ENCODE measurements at regions not wholly inside any gene's neighbourhood (a gene's known extent, or its start where the extent isn't known, plus 50 kb on each side); places are given as distances from the start of the nearest gene placed in this dataset.

GRCh38 chr5:98419825-98420224 is 353.6 kb upstream of the RGMB start:
- H3K4me3 ChIP-seq (IDR thresholded peaks at IDR 0.05; ENCODE audit: insufficient read depth, low read depth, low read length) = no peak overlapping the region
- TF ChIP-seq, protein P1, sequence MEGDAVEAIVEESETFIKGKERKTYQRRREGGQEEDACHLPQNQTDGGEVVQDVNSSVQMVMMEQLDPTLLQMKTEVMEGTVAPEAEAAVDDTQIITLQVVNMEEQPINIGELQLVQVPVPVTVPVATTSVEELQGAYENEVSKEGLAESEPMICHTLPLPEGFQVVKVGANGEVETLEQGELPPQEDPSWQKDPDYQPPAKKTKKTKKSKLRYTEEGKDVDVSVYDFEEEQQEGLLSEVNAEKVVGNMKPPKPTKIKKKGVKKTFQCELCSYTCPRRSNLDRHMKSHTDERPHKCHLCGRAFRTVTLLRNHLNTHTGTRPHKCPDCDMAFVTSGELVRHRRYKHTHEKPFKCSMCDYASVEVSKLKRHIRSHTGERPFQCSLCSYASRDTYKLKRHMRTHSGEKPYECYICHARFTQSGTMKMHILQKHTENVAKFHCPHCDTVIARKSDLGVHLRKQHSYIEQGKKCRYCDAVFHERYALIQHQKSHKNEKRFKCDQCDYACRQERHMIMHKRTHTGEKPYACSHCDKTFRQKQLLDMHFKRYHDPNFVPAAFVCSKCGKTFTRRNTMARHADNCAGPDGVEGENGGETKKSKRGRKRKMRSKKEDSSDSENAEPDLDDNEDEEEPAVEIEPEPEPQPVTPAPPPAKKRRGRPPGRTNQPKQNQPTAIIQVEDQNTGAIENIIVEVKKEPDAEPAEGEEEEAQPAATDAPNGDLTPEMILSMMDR (conservative IDR thresholded peaks at IDR 0.05; ENCODE audit: low read depth, low read length) = no peak
- H2AFZ ChIP-seq (ENCODE audit: low read depth) = no peak overlapping the region
- H3K4me1 ChIP-seq (ENCODE audit: low read depth, poor library complexity, severe bottlenecking) = no peaks in the 10 kb centered on the region
- H3K4me2 ChIP-seq = no peak overlapping the region
- H3K79me2 ChIP-seq (ENCODE audit: insufficient read depth, low read depth) = no peaks in the 10 kb centered on the region
- H3K9ac ChIP-seq = no peak overlapping the region
- H3K36me3 ChIP-seq (ENCODE audit: insufficient read depth) = no peaks in the 10 kb centered on the region
- no peak overlapping the region for H3K27ac ChIP-seq
- no peaks in the 10 kb centered on the region for H3K27me3 ChIP-seq (ENCODE audit: insufficient read depth, low read depth)
- no peaks in the 10 kb centered on the region for H4K20me1 ChIP-seq (ENCODE audit: insufficient read depth)

DNA sequence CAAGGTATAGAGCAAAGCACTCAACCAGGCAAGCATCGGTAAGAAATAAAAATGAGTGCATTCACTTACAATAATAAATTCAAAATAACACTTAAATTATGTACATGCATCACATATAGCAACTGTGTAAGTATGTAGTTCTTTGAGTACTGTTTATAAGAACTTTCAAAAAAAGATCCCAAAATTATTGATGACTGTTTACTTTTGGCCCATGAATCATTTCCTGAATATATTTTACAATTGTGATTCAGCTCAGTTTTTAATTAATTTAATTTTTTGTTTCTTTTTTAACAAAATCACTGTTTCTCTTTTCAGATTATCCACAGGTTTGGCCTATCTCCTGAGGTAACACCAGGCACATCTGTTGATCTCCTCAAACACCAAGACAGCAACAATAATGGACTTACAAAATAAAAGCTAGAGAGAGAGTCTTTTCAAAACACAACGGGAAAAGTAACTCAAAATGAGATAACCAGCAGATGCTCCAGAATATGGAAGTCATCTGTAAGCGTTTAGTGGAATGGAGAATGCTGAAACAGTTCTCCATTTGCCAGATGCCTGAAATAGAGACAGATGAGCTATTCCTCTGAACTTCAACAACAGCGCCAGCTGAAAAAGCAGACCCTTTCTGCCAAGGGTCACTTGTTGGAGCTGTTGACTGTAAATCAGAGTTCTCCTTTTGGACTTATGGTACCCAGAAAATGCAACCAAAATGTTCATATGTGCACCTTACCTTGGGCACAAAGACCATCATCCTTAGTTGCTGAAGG is 348.6 kb upstream of the RGMB start:
- Histone ChIP-seq H2AFZ (ENCODE audit: low read depth) (no peak overlapping the region), H4K20me1 (ENCODE audit: insufficient read depth) (no peaks in the 10 kb centered on the region), H3K36me3 (ENCODE audit: insufficient read depth) (no peaks in the 10 kb centered on the region), H3K4me2 (no peak overlapping the region), H3K9ac (no peak overlapping the region), H3K27ac (no peak overlapping the region), H3K4me1 (ENCODE audit: low read depth, poor library complexity, severe bottlenecking) (peaks cover 18% of the 10 kb centered on the region), H3K27me3 (ENCODE audit: insufficient read depth, low read depth) (peaks cover 18% of the 10 kb centered on the region; the same call in 1 of the 2 replicates), H3K79me2 (ENCODE audit: insufficient read depth, low read depth) (no peaks in the 10 kb centered on the region), H3K4me3 (IDR thresholded peaks at IDR 0.05; ENCODE audit: insufficient read depth, low read depth, low read length) (no peak overlapping the region)
- TF ChIP-seq, protein P1 (conservative IDR thresholded peaks at IDR 0.05; ENCODE audit: low read depth, low read length) = no peak

GRCh38 chr5:98425640-98426039 is 347.8 kb upstream of the RGMB start:
- Histone ChIP-seq H2AFZ (ENCODE audit: low read depth) (no peak overlapping the region), H3K4me3 (IDR thresholded peaks at IDR 0.05; ENCODE audit: insufficient read depth, low read depth, low read length) (no peak overlapping the region), H3K4me1 (ENCODE audit: low read depth, poor library complexity, severe bottlenecking) (peaks cover 18% of the 10 kb centered on the region), H3K36me3 (ENCODE audit: insufficient read depth) (no peaks in the 10 kb centered on the region), H3K27ac (no peak overlapping the region), H3K9ac (no peak overlapping the region), H3K27me3 (ENCODE audit: insufficient read depth, low read depth) (peaks cover 23% of the 10 kb centered on the region; the same call in 1 of the 2 replicates), H3K79me2 (ENCODE audit: insufficient read depth, low read depth) (no peaks in the 10 kb centered on the region), H4K20me1 (ENCODE audit: insufficient read depth) (no peaks in the 10 kb centered on the region), H3K4me2 (no peak overlapping the region)
- TF ChIP-seq, protein P1 (conservative IDR thresholded peaks at IDR 0.05; ENCODE audit: low read depth, low read length) = no peak

DNA sequence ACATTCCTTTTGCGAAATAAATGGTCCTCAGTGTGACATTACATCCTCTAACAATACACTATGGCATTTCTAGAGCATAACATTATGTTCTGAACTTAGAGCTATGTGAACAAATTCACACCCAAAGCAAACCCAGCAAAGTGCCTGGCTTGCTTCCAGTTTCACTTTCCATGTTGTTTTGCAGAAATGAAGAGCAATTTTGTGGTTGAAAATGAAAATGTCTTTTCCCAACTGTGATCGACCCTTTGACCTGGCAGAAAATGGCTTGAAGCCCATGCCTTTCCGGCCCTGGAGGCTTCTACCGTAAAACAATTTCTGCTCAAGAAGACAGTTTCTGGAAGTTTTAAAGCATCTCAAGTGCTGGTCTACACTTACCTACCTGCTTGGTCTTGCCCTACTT is 344.7 kb upstream of the RGMB start:
- Histone ChIP-seq H3K27ac (no peak overlapping the region), H3K4me2 (peak overlapping the region; percentile 46), H2AFZ (ENCODE audit: low read depth) (no peak overlapping the region), H3K9ac (no peak overlapping the region), H3K36me3 (ENCODE audit: insufficient read depth) (no peaks in the 10 kb centered on the region), H3K4me3 (IDR thresholded peaks at IDR 0.05; ENCODE audit: insufficient read depth, low read depth, low read length) (no peak overlapping the region), H3K27me3 (ENCODE audit: insufficient read depth, low read depth) (peaks cover 24% of the 10 kb centered on the region; the same call in 1 of the 2 replicates), H3K4me1 (ENCODE audit: low read depth, poor library complexity, severe bottlenecking) (peaks cover 18% of the 10 kb centered on the region), H4K20me1 (ENCODE audit: insufficient read depth) (no peaks in the 10 kb centered on the region), H3K79me2 (ENCODE audit: insufficient read depth, low read depth) (no peaks in the 10 kb centered on the region)
- TF ChIP-seq, protein P1 (conservative IDR thresholded peaks at IDR 0.05; ENCODE audit: low read depth, low read length) = no peak

All from KMS-11 (cell line).